ENCODE measurements at regions not wholly inside any gene's neighbourhood (a gene's known extent, or its start where the extent isn't known, plus 50 kb on each side); places are given as distances from the start of the nearest gene placed in this dataset.

DNA sequence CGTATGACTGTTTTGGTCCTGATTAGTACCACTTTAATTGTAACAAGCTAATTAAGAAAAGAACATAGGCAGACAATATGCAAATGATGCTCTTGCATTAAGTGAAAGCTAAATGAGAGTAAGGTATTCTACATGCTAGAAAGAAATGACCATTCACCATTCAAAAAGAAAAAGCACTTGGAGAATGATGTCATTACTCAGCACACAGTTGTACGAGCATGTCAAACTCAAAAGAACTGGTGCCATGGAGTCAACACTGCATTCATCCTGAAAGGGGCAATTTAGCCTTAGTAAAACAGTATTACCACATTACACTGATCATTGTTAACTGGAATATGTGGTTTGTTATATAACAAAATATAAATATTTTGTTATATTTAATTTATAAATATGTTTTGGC, 136.2 kb upstream of the CTTNBP2 start:
- TF ChIP-seq POLR2A (IDR thresholded peaks at IDR 0.05) = no peak
- TF ChIP-seq, protein P1, sequence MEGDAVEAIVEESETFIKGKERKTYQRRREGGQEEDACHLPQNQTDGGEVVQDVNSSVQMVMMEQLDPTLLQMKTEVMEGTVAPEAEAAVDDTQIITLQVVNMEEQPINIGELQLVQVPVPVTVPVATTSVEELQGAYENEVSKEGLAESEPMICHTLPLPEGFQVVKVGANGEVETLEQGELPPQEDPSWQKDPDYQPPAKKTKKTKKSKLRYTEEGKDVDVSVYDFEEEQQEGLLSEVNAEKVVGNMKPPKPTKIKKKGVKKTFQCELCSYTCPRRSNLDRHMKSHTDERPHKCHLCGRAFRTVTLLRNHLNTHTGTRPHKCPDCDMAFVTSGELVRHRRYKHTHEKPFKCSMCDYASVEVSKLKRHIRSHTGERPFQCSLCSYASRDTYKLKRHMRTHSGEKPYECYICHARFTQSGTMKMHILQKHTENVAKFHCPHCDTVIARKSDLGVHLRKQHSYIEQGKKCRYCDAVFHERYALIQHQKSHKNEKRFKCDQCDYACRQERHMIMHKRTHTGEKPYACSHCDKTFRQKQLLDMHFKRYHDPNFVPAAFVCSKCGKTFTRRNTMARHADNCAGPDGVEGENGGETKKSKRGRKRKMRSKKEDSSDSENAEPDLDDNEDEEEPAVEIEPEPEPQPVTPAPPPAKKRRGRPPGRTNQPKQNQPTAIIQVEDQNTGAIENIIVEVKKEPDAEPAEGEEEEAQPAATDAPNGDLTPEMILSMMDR (IDR thresholded peaks at IDR 0.05) = no peak
